HG03558 (cell line): ENCODE measurements at regions not wholly inside any gene's neighbourhood (a gene's known extent, or its start where the extent isn't known, plus 50 kb on each side); places are given as distances from the start of the nearest gene placed in this dataset.

Experiments used
- ATAC-seq: cut with Tn5 transposase; IDR thresholded peaks from one replicate; pipeline ENCODE4 v1.9.1; 2021; ENCODE audit warnings: moderate number of reproducible peaks; ENCODE audit not compliant: unreplicated experiment; ENCODE audit errors: extremely low read depth

DNA sequence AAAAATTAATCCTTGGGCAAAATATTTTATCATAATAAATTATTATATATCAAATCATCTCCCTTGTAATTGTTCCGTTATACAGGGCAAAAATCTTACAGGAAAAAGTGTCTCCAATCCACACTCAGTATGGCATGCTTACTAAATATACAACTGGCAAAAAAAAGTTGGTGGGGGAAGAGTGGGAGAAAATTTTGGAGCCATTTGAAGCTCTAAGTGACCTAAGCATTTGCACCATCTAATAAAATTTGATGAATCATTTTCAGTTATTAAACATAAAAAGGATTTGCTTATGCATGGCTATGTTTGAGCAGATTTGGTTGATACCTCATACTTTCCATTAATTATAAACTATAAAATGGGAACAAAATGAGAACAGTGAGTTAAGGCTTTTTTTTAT lies 68.1 kb upstream of the FAM9C start:
- no peak for ATAC-seq

- ATAC-seq, result no peak
Observed at GRCh38 chrX:13110433-13111324, 66.3 kb upstream of the FAM9C start.

DNA sequence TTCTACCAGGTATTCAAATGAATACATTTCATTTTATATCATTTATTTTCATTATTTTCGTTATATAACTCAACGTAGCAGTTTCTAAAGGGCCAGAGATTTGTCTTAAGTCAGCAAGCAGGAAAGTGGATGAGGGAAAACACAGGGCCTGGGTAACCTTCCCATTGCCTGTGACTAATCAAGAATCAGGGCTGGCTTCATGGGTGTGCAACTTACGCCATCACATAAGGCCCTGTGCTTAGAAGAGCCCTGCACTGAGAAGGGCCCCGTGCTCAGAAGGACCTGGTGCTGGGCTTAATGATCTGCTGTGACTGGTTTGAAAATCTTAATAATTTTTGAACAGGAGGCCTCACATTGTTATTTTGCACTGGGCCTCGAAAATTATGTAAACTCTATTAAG lies 65.4 kb upstream of the FAM9C start:
- no peak for ATAC-seq

DNA sequence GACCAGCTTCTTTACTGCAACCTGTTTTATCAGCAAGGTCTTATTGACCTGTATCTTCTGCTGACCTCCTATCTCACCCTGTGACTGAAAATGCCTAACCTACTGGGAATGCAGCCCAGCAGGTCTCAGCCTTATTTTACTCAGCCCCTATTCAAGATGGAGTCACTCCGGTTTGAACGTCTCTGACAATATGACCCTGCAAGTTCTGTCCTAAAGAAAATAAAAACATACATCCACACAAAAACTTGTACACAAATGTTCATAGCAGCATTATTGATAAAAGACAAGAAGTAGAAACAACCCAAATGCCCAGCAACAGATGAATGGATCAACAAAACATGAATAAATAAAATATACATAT lies 59.5 kb upstream of the FAM9C start:
- no peak for ATAC-seq

GRCh38 chrX:13103188-13103913 lies 58.9 kb upstream of the FAM9C start:
- ATAC-seq, result no peak

- ATAC-seq, result no peak
Observed at GRCh38 chrX:13102636-13103035, 58.2 kb upstream of the FAM9C start.

DNA sequence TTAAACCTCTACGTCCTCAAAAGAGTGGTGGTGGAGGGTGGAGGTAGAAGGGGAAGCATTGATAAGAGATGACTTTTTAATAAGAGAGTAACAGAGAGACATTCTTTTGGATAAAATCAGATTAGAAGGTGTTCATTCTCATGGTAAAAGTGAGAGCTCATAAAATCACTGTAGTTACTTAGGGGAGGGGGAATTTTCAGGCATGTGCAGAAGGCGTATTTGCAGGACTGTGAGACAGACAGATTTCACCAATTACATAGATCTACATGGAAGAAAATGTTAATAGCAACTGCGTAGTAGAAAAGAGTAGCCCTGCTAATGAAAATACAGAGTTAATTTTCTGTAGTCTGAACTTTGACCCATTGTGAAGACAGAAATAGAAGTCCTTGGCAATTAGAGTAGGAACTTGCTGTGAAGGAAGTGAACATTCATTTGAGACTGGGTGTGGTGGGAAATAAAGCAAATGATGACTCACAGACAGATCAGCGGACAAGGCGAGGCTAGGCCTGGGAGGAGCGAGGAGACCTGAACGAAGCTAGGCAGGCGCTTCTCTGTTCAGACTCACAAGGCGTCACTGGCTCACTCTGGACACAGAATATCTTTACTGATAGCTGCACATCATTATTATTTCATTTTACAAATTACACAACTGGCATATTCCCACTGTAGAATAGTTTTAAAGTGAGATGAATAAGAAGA lies 57.2 kb upstream of the FAM9C start:
- ATAC-seq, result no peak

- ATAC-seq, result no peak
Observed at GRCh38 chrX:13099121-13099520, 54.7 kb upstream of the FAM9C start.

DNA sequence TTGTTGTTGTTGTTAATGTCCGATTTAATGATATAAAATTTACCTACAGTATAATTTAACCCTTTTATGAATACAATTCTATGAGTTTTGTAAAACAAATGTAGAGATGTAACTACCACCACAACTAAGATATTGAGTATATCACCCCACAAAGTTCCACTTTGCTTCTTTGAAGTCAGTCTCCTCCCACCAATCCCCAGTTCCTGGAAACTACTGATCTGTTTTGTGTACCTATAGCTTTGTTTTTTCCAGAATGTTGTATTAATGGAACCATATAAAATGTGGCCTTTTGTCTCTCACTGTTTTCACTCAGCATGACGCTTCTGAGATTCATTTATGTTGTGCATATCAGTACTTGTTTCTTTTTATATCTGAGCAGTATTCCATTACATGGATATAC lies 52.3 kb upstream of the FAM9C start:
- no peak for ATAC-seq

DNA sequence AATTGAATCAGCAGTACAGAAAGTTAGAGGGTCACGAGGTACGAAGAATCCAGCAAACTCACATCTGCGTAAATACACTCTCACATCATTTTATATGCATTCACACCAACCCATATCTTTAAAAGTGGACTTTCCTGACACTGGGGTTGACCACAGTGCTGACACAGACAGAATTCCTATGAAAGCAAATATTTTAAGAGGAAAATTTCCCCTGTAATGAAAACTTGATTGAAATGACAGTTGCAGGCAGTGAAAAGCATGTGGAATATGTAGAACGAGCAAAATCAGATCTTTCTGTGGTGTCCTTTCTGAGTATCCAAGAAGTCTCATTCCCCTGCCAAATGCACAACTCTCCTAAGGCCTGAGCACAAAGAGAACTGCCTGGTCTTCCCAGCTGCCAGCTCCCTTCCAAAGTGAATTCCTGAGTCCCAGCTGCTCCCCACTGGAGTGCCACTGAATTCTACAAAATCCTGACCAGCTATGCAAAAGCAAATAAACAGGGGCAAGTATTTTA lies 50.5 kb upstream of the FAM9C start:
- no peak for ATAC-seq

DNA sequence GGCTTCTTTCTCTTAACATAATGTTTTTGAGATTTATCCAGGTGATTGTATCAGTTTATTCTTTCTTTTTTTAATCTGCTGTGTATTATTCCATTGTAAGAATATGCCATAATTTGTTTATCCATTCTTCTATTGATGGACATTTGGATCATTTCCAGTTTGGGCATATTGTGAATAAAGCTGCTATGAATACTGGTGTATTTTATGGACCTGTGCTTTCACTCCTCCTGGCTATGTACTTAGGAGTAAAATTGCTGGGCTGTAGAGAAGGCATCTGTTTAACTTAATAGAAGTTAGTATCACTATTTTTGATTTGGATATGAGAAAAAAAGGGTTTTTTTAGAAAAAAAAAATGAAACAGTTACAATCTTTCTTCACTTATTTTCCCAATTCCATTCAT lies 50.0 kb upstream of the FAM9C start:
- ATAC-seq, result no peak
